ENCODE measurements at regions not wholly inside any gene's neighbourhood (a gene's known extent, or its start where the extent isn't known, plus 50 kb on each side); places are given as distances from the start of the nearest gene placed in this dataset.

GRCh38 chr2:13003500-13003899 lies 286.8 kb downstream of the TRIB2 start:
- Mint-ChIP-seq H3K27ac (ENCODE audit: unreplicated experiment) (no peak overlapping the region), H3K36me3 (ENCODE audit: low read depth, unreplicated experiment) (no peaks in the 10 kb centered on the region), H3K4me3 (ENCODE audit: unreplicated experiment) (no peak overlapping the region), H3K9me3 (ENCODE audit: unreplicated experiment) (no peaks in the 10 kb centered on the region), H3K27me3 (ENCODE audit: unreplicated experiment) (no peaks in the 10 kb centered on the region), H3K4me1 (ENCODE audit: unreplicated experiment) (peaks cover 25% of the 10 kb centered on the region)
- DNase-seq (ENCODE audit: low spot score) = no peak
- TF ChIP-seq, protein P1, sequence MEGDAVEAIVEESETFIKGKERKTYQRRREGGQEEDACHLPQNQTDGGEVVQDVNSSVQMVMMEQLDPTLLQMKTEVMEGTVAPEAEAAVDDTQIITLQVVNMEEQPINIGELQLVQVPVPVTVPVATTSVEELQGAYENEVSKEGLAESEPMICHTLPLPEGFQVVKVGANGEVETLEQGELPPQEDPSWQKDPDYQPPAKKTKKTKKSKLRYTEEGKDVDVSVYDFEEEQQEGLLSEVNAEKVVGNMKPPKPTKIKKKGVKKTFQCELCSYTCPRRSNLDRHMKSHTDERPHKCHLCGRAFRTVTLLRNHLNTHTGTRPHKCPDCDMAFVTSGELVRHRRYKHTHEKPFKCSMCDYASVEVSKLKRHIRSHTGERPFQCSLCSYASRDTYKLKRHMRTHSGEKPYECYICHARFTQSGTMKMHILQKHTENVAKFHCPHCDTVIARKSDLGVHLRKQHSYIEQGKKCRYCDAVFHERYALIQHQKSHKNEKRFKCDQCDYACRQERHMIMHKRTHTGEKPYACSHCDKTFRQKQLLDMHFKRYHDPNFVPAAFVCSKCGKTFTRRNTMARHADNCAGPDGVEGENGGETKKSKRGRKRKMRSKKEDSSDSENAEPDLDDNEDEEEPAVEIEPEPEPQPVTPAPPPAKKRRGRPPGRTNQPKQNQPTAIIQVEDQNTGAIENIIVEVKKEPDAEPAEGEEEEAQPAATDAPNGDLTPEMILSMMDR (IDR thresholded peaks at IDR 0.05; ENCODE audit: unreplicated experiment) = no peak

DNA sequence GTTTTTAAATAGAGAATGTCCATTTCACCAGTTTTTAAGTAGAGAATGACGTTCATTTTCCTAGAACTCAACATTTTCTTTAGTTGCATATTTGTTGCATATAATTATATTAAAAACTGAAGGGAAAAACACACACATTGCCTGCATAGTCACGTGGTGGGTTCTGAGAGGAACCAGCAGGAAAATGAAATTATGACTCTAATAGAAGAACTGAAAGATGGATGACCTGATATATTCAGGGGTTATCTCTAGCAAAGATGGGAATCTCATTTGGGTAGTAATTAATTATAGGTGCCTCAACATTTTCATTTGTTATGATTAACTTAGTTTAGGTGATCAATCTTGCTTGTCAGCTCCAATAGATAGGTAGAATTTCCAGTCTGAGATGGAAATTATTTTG lies 288.3 kb downstream of the TRIB2 start:
- H3K9me3 Mint-ChIP-seq (ENCODE audit: unreplicated experiment) = no peaks in the 10 kb centered on the region

GRCh38 chr2:13005761-13006335 lies 289.1 kb downstream of the TRIB2 start:
- Mint-ChIP-seq H3K27me3 (ENCODE audit: unreplicated experiment) (no peaks in the 10 kb centered on the region), H3K36me3 (ENCODE audit: low read depth, unreplicated experiment) (no peaks in the 10 kb centered on the region), H3K4me3 (ENCODE audit: unreplicated experiment) (peak overlapping the region; percentile 18), H3K4me1 (ENCODE audit: unreplicated experiment) (peaks cover 19% of the 10 kb centered on the region), H3K27ac (ENCODE audit: unreplicated experiment) (peak overlapping the region; percentile 65), H3K9me3 (ENCODE audit: unreplicated experiment) (no peaks in the 10 kb centered on the region)
- DNase-seq (ENCODE audit: low spot score) = no peak
- TF ChIP-seq, protein P1 (IDR thresholded peaks at IDR 0.05; ENCODE audit: unreplicated experiment) = no peak

More for the DNA sequence above, 288.3 kb downstream of the TRIB2 start:
- Mint-ChIP-seq H3K4me3 (ENCODE audit: unreplicated experiment) (no peak overlapping the region), H3K27me3 (ENCODE audit: unreplicated experiment) (no peaks in the 10 kb centered on the region), H3K36me3 (ENCODE audit: low read depth, unreplicated experiment) (no peaks in the 10 kb centered on the region), H3K27ac (ENCODE audit: unreplicated experiment) (no peak overlapping the region), H3K4me1 (ENCODE audit: unreplicated experiment) (peaks cover 25% of the 10 kb centered on the region)
- no peak for DNase-seq (ENCODE audit: low spot score)
- TF ChIP-seq, protein P1 (IDR thresholded peaks at IDR 0.05; ENCODE audit: unreplicated experiment) = no peak

GRCh38 chr2:13006426-13006825 lies 289.7 kb downstream of the TRIB2 start:
- DNase-seq (ENCODE audit: low spot score) = no peak
- Mint-ChIP-seq H3K27ac (ENCODE audit: unreplicated experiment) (no peak overlapping the region), H3K36me3 (ENCODE audit: low read depth, unreplicated experiment) (no peaks in the 10 kb centered on the region), H3K4me1 (ENCODE audit: unreplicated experiment) (peaks cover 17% of the 10 kb centered on the region), H3K9me3 (ENCODE audit: unreplicated experiment) (no peaks in the 10 kb centered on the region), H3K4me3 (ENCODE audit: unreplicated experiment) (no peak overlapping the region), H3K27me3 (ENCODE audit: unreplicated experiment) (no peaks in the 10 kb centered on the region)
- TF ChIP-seq, protein P1 (IDR thresholded peaks at IDR 0.05; ENCODE audit: unreplicated experiment) = no peak

DNA sequence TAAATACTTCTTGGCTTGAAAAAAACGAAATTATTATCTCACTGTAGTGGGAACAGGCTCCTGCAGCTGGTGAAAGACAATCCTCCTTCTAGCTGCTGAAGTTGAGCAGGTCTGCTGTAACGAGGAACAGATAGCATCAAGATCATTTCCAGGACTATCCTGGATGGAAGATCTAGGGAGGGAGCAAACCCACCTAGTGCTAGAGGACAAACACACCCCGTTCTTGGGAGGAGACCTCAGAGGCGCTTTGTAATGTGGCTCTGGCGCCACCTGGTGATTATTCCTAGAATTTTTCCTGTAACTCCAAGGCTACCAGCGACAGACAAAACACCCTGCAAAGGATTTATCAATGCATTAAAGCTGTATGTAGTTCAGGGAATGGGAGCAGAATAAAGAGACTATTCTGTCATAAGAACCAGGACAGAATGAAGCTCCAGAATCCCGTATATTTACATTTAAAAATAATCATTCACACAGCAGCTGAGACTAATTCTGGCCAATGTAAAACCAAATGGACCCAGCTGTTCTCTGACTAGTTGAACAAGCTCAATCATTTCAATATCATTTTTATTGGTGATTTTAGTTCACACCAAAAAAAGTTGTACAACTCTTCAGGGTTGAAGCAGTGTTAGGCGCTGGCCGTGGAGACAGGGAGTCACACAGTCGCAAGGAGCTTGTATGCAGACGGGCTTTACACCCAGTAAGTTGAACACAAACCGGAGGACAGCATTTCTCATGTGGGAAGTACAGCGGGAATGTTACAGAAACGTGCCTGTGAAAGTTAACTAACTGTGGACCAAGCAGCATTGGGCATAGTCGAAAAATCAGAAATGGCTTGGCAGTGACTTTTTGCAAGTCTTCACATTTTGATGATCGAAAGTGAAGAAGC lies 290.3 kb downstream of the TRIB2 start:
- peaks cover 2% of the 10 kb centered on the region for H3K27me3 Mint-ChIP-seq (ENCODE audit: unreplicated experiment)
- no peaks in the 10 kb centered on the region for H3K9me3 Mint-ChIP-seq (ENCODE audit: unreplicated experiment)
- TF ChIP-seq, protein P1 (IDR thresholded peaks at IDR 0.05; ENCODE audit: unreplicated experiment) = peak; percentile 84
- no peaks in the 10 kb centered on the region for H3K36me3 Mint-ChIP-seq (ENCODE audit: low read depth, unreplicated experiment)
- DNase-seq (ENCODE audit: low spot score) = peak; percentile 78
- H3K27ac Mint-ChIP-seq (ENCODE audit: unreplicated experiment) = no peak overlapping the region
- H3K4me1 Mint-ChIP-seq (ENCODE audit: unreplicated experiment) = peaks cover 15% of the 10 kb centered on the region
- H3K4me3 Mint-ChIP-seq (ENCODE audit: unreplicated experiment) = no peak overlapping the region
